ENCODE measurements at regions not wholly inside any gene's neighbourhood (a gene's known extent, or its start where the extent isn't known, plus 50 kb on each side); places are given as distances from the start of the nearest gene placed in this dataset.

DNA sequence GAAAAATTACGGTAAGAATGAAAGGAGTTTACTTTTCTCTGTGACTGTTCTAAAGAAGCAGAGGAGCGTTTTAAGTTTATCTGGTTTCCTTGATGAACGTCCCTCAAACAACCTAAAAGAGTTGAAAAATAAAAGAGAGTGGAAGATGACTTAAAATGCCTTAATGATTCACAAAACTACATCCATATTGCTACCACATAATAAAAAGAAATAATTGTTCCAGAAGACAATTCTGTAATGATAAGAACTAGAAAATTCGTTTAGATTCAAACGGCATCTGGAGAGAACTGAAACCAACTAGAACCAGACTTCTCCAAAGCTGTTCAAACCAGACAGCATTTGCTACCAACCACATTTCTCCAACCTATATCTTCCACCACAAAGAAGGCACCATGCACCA lies 68.1 kb downstream of the TEKT4 start:
- no peaks in the 10 kb centered on the region for H3K79me2 ChIP-seq (ENCODE audit: low read depth)
- DNase-seq (ENCODE audit: low spot score) = no peak
- H3K4me2 ChIP-seq = no peak overlapping the region
- no peaks in the 10 kb centered on the region for H3F3A ChIP-seq (ENCODE audit: low read depth)
- H3K36me3 ChIP-seq = no peaks in the 10 kb centered on the region
- no peaks in the 10 kb centered on the region for H4K20me1 ChIP-seq (ENCODE audit: low read depth)
- Mint-ChIP-seq H3K4me1 (no peaks in the 10 kb centered on the region), H3K27ac (no peak overlapping the region), H3K36me3 (no peaks in the 10 kb centered on the region), H3K9me3 (no peaks in the 10 kb centered on the region), H3K27me3 (ENCODE audit: insufficient read depth, low read depth) (peaks cover 2% of the 10 kb centered on the region), H3K4me3 (no peak overlapping the region)
- no peak overlapping the region for H3K4me3 ChIP-seq
- H3K4me1 ChIP-seq = no peaks in the 10 kb centered on the region
- H3K27ac ChIP-seq = no peak overlapping the region
- H3K27me3 ChIP-seq = no peaks in the 10 kb centered on the region
- H2AFZ ChIP-seq (replicated peaks) = no peak overlapping the region
- TF ChIP-seq CTCF (IDR thresholded peaks at IDR 0.05) (no peak), EZH2 (IDR thresholded peaks at IDR 0.05) (no peak), EZH2phosphoT487 (IDR thresholded peaks at IDR 0.05) (no peak)
- peaks cover 50% of the 10 kb centered on the region for H3K9me3 ChIP-seq (ENCODE audit: low read depth)
- H3K9ac ChIP-seq = no peak overlapping the region

GRCh38 chr2:94947097-94948016 lies 76.1 kb downstream of the TEKT4 start:
- no peak overlapping the region for H3K4me2 ChIP-seq

DNA sequence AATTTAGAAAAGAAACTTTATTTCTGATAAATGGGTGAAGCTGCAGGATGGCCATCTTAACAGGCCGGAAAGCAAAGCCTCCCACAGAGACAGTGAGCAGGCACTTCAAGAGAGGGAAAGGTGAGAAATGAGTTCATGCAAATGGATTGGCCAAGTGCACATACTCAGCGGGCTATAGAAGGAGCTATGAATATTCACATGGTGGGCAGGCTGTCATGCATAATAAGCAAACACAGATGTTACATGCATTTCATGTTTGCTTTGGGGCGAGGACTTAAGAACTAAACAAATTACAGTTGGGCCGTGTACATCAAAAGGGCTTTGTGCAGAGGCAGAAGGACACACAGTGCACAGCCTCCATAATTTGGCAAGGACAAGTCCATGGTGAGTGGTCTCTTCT lies 69.8 kb upstream of the MAL start:
- Histone ChIP-seq H2AFZ (replicated peaks) (no peak overlapping the region), H3K36me3 (no peaks in the 10 kb centered on the region), H3K4me2 (no peak overlapping the region), H3K27ac (no peak overlapping the region), H3K9me3 (ENCODE audit: low read depth) (peaks cover 9% of the 10 kb centered on the region), H3K4me1 (no peaks in the 10 kb centered on the region), H3K9ac (no peak overlapping the region), H3K79me2 (ENCODE audit: low read depth) (no peaks in the 10 kb centered on the region), H3F3A (ENCODE audit: low read depth) (no peaks in the 10 kb centered on the region), H3K27me3 (no peaks in the 10 kb centered on the region), H4K20me1 (ENCODE audit: low read depth) (no peaks in the 10 kb centered on the region), H3K4me3 (no peak overlapping the region)
- TF ChIP-seq EZH2phosphoT487 (IDR thresholded peaks at IDR 0.05) (no peak), CTCF (IDR thresholded peaks at IDR 0.05) (no peak), EZH2 (IDR thresholded peaks at IDR 0.05) (no peak)
- no peaks in the 10 kb centered on the region for H3K9me3 Mint-ChIP-seq
- H3K4me1 Mint-ChIP-seq = no peaks in the 10 kb centered on the region
- H3K4me3 Mint-ChIP-seq = no peak overlapping the region
- H3K27ac Mint-ChIP-seq = no peak overlapping the region
- H3K27me3 Mint-ChIP-seq (ENCODE audit: insufficient read depth, low read depth) = peaks cover 10% of the 10 kb centered on the region
- DNase-seq (ENCODE audit: low spot score) = no peak
- H3K36me3 Mint-ChIP-seq = no peaks in the 10 kb centered on the region

More at GRCh38 chr2:94947097-94948016, 76.1 kb downstream of the TEKT4 start:
- DNase-seq (ENCODE audit: low spot score) = no peak
- Mint-ChIP-seq H3K4me1 (no peaks in the 10 kb centered on the region), H3K27ac (no peak overlapping the region), H3K36me3 (no peaks in the 10 kb centered on the region), H3K9me3 (peaks cover 6% of the 10 kb centered on the region), H3K27me3 (ENCODE audit: insufficient read depth, low read depth) (peaks cover 6% of the 10 kb centered on the region), H3K4me3 (no peak overlapping the region)
- H3K79me2 ChIP-seq (ENCODE audit: low read depth) = no peaks in the 10 kb centered on the region
- H3K9me3 ChIP-seq (ENCODE audit: low read depth) = peaks cover 27% of the 10 kb centered on the region
- H3K9ac ChIP-seq = no peak overlapping the region
- no peaks in the 10 kb centered on the region for H4K20me1 ChIP-seq (ENCODE audit: low read depth)
- H3K27ac ChIP-seq = no peak overlapping the region
- H3K4me1 ChIP-seq = no peaks in the 10 kb centered on the region
- TF ChIP-seq EZH2 (IDR thresholded peaks at IDR 0.05) = no peak
- TF ChIP-seq CTCF (IDR thresholded peaks at IDR 0.05) = no peak
- no peak for TF ChIP-seq EZH2phosphoT487 (IDR thresholded peaks at IDR 0.05)
- no peaks in the 10 kb centered on the region for H3F3A ChIP-seq (ENCODE audit: low read depth)
- no peaks in the 10 kb centered on the region for H3K36me3 ChIP-seq
- no peak overlapping the region for H3K4me3 ChIP-seq
- H3K27me3 ChIP-seq = no peaks in the 10 kb centered on the region
- no peak overlapping the region for H2AFZ ChIP-seq (replicated peaks)
